GM12878 (cell line): ENCODE measurements at regions not wholly inside any gene's neighbourhood (a gene's known extent, or its start where the extent isn't known, plus 50 kb on each side); places are given as distances from the start of the nearest gene placed in this dataset.

ENCODE experiments used
- ASH2L ChIP-seq: fragments of 300-600, 200-600 bp; sonication (generic); IDR thresholded peaks from 2 replicates; pipeline ENCODE4 v1.6.1; 2017; ENCODE audit warnings: low read depth, mild to moderate bottlenecking, borderline replicate concordance
- CTCF ChIP-seq, 3 experiments: IDR thresholded peaks in 2 of 3; conservative IDR thresholded peaks in 1 of 3; 2 replicates each; pipeline ENCODE4 v1.5.1; 2011; ENCODE audit warnings: low read depth in 3 of 3, low read length in 3 of 3, mild to moderate bottlenecking in 3 of 3, control low read depth in 2 of 3, moderate library complexity in 2 of 3, inconsistent platforms in 1 of 3, mixed read lengths in 1 of 3; ENCODE audit not compliant: control insufficient read depth in 2 of 3, insufficient read depth in 1 of 3; ENCODE audit errors: extremely low read depth in 1 of 3
- DPF2 ChIP-seq: fragments of 450-650 bp; IDR thresholded peaks from 2 replicates; pipeline ENCODE4 v1.6.1; 2017; ENCODE audit warnings: mild to moderate bottlenecking
- EZH2 ChIP-seq: IDR thresholded peaks from 2 replicates; pipeline ENCODE4 v1.6.1; 2012; ENCODE audit warnings: low read depth, mild to moderate bottlenecking, control low read depth, inconsistent platforms, low read length, borderline replicate concordance; ENCODE audit not compliant: control insufficient read depth
- GABPA ChIP-seq: IDR thresholded peaks from 2 replicates; pipeline ENCODE4 v1.6.1; 2014; ENCODE audit warnings: antibody characterized with exemption, low read depth, mild to moderate bottlenecking, inconsistent platforms
- HDAC6 ChIP-seq: fragments of 200-600 bp; sonication (generic); IDR thresholded peaks from one replicate; pipeline ENCODE4 v1.8.0; 2017; ENCODE audit warnings: antibody characterized with exemption; ENCODE audit not compliant: unreplicated experiment
- KDM1A ChIP-seq: fragments of 200-600 bp; sonication (generic); IDR thresholded peaks from 2 replicates; pipeline ENCODE4 v1.6.1; 2016; ENCODE audit warnings: borderline replicate concordance
- NFIC ChIP-seq: IDR thresholded peaks from 2 replicates; pipeline ENCODE4 v1.6.1; 2012; ENCODE audit warnings: low read depth, mild to moderate bottlenecking, inconsistent platforms, low read length, moderate library complexity
- POLR2A ChIP-seq: IDR thresholded peaks from 2 replicates; pipeline ENCODE4 v1.6.1; 2011; ENCODE audit warnings: low read depth, mild to moderate bottlenecking, low read length
- SIN3A ChIP-seq: IDR thresholded peaks from 2 replicates; pipeline ENCODE4 v1.6.1; 2012; ENCODE audit warnings: low read depth, low read length, improper control_type of control experiment
- SREBF2 ChIP-seq: IDR thresholded peaks from 2 replicates; pipeline ENCODE4 v1.6.1; 2012; ENCODE audit warnings: mild to moderate bottlenecking, low read length
- TF ChIP-seq, protein P1 (sequence below): fragments of 450-650 bp; IDR thresholded peaks from 2 replicates; pipeline ENCODE4 v1.6.1; 2017; ENCODE audit warnings: mild to moderate bottlenecking, moderate library complexity
- TF ChIP-seq, protein P2 (sequence below): fragments of 450-650 bp; conservative IDR thresholded peaks from 2 replicates; pipeline ENCODE4 v1.6.1; 2017; ENCODE audit warnings: mild to moderate bottlenecking, moderate library complexity

DNA sequence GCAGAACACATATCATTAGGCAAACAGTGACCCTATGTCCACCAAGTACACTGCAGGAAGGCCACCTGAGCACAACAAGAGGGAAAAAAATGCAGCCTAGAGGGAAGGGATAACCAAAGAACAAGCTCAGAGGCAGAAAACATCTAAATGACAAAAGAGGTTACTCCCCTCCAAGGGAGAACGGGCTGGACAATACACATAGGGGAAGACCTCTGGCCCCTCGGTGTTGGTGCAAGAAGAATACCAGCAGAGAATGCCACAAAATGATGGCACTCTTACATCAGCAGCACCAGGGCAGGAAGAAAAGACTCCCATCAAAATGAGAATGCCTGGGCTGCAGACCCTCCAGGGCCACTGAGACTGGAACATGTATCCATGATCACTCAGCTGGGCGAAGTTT lies 66.6 kb upstream of the OPCML start:
- TF ChIP-seq ASH2L (no peak), SREBF2 (no peak), CTCF (IDR thresholded peaks at IDR 0.05 in 2 of 3, conservative IDR thresholded peaks at IDR 0.05 in 1 of 3; ENCODE audit: control insufficient read depth in 2 of 3, extremely low read depth in 1 of 3, insufficient read depth in 1 of 3, low read depth in 3 of 3, low read length in 3 of 3) (no peak), GABPA (no peak), SIN3A (no peak), DPF2 (no peak), POLR2A (no peak), KDM1A (no peak), HDAC6 (no peak), NFIC (no peak), EZH2 (no peak)
- TF ChIP-seq, protein P1, sequence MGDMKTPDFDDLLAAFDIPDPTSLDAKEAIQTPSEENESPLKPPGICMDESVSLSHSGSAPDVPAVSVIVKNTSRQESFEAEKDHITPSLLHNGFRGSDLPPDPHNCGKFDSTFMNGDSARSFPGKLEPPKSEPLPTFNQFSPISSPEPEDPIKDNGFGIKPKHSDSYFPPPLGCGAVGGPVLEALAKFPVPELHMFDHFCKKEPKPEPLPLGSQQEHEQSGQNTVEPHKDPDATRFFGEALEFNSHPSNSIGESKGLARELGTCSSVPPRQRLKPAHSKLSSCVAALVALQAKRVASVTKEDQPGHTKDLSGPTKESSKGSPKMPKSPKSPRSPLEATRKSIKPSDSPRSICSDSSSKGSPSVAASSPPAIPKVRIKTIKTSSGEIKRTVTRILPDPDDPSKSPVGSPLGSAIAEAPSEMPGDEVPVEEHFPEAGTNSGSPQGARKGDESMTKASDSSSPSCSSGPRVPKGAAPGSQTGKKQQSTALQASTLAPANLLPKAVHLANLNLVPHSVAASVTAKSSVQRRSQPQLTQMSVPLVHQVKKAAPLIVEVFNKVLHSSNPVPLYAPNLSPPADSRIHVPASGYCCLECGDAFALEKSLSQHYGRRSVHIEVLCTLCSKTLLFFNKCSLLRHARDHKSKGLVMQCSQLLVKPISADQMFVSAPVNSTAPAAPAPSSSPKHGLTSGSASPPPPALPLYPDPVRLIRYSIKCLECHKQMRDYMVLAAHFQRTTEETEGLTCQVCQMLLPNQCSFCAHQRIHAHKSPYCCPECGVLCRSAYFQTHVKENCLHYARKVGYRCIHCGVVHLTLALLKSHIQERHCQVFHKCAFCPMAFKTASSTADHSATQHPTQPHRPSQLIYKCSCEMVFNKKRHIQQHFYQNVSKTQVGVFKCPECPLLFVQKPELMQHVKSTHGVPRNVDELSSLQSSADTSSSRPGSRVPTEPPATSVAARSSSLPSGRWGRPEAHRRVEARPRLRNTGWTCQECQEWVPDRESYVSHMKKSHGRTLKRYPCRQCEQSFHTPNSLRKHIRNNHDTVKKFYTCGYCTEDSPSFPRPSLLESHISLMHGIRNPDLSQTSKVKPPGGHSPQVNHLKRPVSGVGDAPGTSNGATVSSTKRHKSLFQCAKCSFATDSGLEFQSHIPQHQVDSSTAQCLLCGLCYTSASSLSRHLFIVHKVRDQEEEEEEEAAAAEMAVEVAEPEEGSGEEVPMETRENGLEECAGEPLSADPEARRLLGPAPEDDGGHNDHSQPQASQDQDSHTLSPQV, result no peak
- TF ChIP-seq, protein P2, sequence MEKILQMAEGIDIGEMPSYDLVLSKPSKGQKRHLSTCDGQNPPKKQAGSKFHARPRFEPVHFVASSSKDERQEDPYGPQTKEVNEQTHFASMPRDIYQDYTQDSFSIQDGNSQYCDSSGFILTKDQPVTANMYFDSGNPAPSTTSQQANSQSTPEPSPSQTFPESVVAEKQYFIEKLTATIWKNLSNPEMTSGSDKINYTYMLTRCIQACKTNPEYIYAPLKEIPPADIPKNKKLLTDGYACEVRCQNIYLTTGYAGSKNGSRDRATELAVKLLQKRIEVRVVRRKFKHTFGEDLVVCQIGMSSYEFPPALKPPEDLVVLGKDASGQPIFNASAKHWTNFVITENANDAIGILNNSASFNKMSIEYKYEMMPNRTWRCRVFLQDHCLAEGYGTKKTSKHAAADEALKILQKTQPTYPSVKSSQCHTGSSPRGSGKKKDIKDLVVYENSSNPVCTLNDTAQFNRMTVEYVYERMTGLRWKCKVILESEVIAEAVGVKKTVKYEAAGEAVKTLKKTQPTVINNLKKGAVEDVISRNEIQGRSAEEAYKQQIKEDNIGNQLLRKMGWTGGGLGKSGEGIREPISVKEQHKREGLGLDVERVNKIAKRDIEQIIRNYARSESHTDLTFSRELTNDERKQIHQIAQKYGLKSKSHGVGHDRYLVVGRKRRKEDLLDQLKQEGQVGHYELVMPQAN, result no peak
